ENCODE measurements at regions not wholly inside any gene's neighbourhood (a gene's known extent, or its start where the extent isn't known, plus 50 kb on each side); places are given as distances from the start of the nearest gene placed in this dataset.
"Not testable (repeated sequence)": the region's sequence is repeated elsewhere in the genome, so short reads cannot be mapped to it uniquely, and the experiment has no call there.

GRCh38 chr2:67616749-67617148 lies 219.6 kb downstream of the ETAA1 start:
- Histone ChIP-seq H3K4me3 (no peak overlapping the region), H3K27ac (ENCODE audit: low read depth in 1 of 2, low read length in 1 of 2) (no peak overlapping the region), H3K4me1 (ENCODE audit: control insufficient read depth in 5 of 5, insufficient read depth in 5 of 5, low read length in 5 of 5) (peaks cover 0 to 5% (median 2%) of the 10 kb centered on the region in 5 donors), H3K36me3 (ENCODE audit: control insufficient read depth in 4 of 4, insufficient read depth in 4 of 4, low read length in 4 of 4) (no peaks in the 10 kb centered on the region), H3K9ac (ENCODE audit: insufficient read depth in 1 of 2, low read length in 2 of 2) (no peak overlapping the region), H3K27me3 (ENCODE audit: control insufficient read depth in 3 of 3, insufficient read depth in 3 of 3, low read length in 2 of 3) (no peaks in the 10 kb centered on the region), H3K9me3 (ENCODE audit: control insufficient read depth in 4 of 4, insufficient read depth in 3 of 4, low read length in 3 of 4) (no peaks in the 10 kb centered on the region)
- WGBS, 2 donors = 13 to 22% methylated on average over 1 of the region's 1 CpG
- no peak for TF ChIP-seq CTCF (IDR thresholded peaks at IDR 0.05; ENCODE audit: control extremely low read depth, extremely low read depth)
- DNase-seq (peak; percentile 17 to 70 (median 60)), ATAC-seq (ENCODE audit: insufficient read depth, low FRiP score) (no peak)

- peaks cover 0 to 5% (median 0%) of the 10 kb centered on the region in 5 donors for H3K4me1 ChIP-seq (ENCODE audit: control insufficient read depth in 5 of 5, insufficient read depth in 5 of 5, low read length in 5 of 5)
- no peak overlapping the region for H3K27ac ChIP-seq (ENCODE audit: low read depth in 1 of 2, low read length in 1 of 2)
- H3K9me3 ChIP-seq (ENCODE audit: control insufficient read depth in 4 of 4, insufficient read depth in 3 of 4, low read length in 3 of 4) = no peaks in the 10 kb centered on the region
- H3K27me3 ChIP-seq (ENCODE audit: control insufficient read depth in 3 of 3, insufficient read depth in 3 of 3, low read length in 2 of 3) = no peaks in the 10 kb centered on the region
- no peak overlapping the region for H3K4me3 ChIP-seq
- DNase-seq (no peak), ATAC-seq (ENCODE audit: insufficient read depth, low FRiP score) (no peak)
- no peak for TF ChIP-seq CTCF (IDR thresholded peaks at IDR 0.05; ENCODE audit: control extremely low read depth, extremely low read depth)
- no peak overlapping the region for H3K9ac ChIP-seq (ENCODE audit: insufficient read depth in 1 of 2, low read length in 2 of 2)
- H3K36me3 ChIP-seq (ENCODE audit: control insufficient read depth in 4 of 4, insufficient read depth in 4 of 4, low read length in 4 of 4) = no peaks in the 10 kb centered on the region
Observed at GRCh38 chr2:67619204-67619603, 222.1 kb downstream of the ETAA1 start.

GRCh38 chr2:67623741-67624140 lies 226.6 kb downstream of the ETAA1 start:
- not testable (repeated sequence) for ATAC-seq (ENCODE audit: insufficient read depth, low FRiP score); H3K27ac ChIP-seq (ENCODE audit: low read depth in 1 of 2, low read length in 1 of 2); H3K4me1 ChIP-seq (ENCODE audit: control insufficient read depth in 5 of 5, insufficient read depth in 5 of 5, low read length in 5 of 5); H3K9me3 ChIP-seq (ENCODE audit: control insufficient read depth in 4 of 4, insufficient read depth in 3 of 4, low read length in 3 of 4); DNase-seq; H3K27me3 ChIP-seq (ENCODE audit: control insufficient read depth in 3 of 3, insufficient read depth in 3 of 3, low read length in 2 of 3); H3K9ac ChIP-seq (ENCODE audit: insufficient read depth in 1 of 2, low read length in 2 of 2); H3K4me3 ChIP-seq; H3K36me3 ChIP-seq (ENCODE audit: control insufficient read depth in 4 of 4, insufficient read depth in 4 of 4, low read length in 4 of 4)
- 94 to 97% methylated on average over 2 of the region's 2 CpGs for WGBS, 2 donors

- Histone ChIP-seq H3K4me1 (ENCODE audit: control insufficient read depth in 5 of 5, insufficient read depth in 5 of 5, low read length in 5 of 5) (no peaks in the 10 kb centered on the region), H3K4me3 (no peak overlapping the region), H3K9me3 (ENCODE audit: control insufficient read depth in 4 of 4, insufficient read depth in 3 of 4, low read length in 3 of 4) (no peaks in the 10 kb centered on the region), H3K27ac (ENCODE audit: low read depth in 1 of 2, low read length in 1 of 2) (no peak overlapping the region), H3K27me3 (ENCODE audit: control insufficient read depth in 3 of 3, insufficient read depth in 3 of 3, low read length in 2 of 3) (no peaks in the 10 kb centered on the region), H3K36me3 (ENCODE audit: control insufficient read depth in 4 of 4, insufficient read depth in 4 of 4, low read length in 4 of 4) (no peaks in the 10 kb centered on the region), H3K9ac (ENCODE audit: insufficient read depth in 1 of 2, low read length in 2 of 2) (no peak overlapping the region)
- no peak for TF ChIP-seq CTCF (IDR thresholded peaks at IDR 0.05; ENCODE audit: control extremely low read depth, extremely low read depth)
- DNase-seq (peak in 2 of 3 donors; percentile 38 to 61), ATAC-seq (ENCODE audit: insufficient read depth, low FRiP score) (no peak)
Observed at GRCh38 chr2:67625178-67625577, 228.0 kb downstream of the ETAA1 start.
